ENCODE measurements at regions not wholly inside any gene's neighbourhood (a gene's known extent, or its start where the extent isn't known, plus 50 kb on each side); places are given as distances from the start of the nearest gene placed in this dataset.

DNA sequence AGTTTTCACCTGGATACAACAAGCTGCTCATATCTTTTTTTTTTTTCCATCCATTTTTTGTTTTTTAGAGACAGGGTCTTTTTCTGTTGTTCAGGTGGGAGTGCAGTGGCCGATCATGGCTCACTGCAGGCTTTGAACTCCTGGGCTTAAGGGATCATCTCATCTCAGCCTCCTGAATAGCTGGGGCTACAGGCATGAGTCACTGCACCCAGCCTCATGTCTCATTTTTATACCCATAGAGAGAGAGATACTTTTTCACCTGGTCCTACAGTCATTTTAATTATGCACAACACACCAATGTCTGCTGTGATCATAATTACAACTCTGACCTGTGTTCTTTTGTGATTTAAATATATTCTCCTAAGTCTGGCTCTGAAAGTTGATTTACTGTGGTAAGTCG lies 84.4 kb downstream of the KIF4B start:
- Histone ChIP-seq H3K4me3 (ENCODE audit: low read length) (no peak overlapping the region), H3K36me3 (ENCODE audit: control insufficient read depth, insufficient read depth, low read length) (no peaks in the 10 kb centered on the region), H3K4me1 (ENCODE audit: control insufficient read depth, insufficient read depth, low read length) (no peaks in the 10 kb centered on the region), H3K27me3 (ENCODE audit: control insufficient read depth, insufficient read depth, low read length, poor library complexity, severe bottlenecking) (no peaks in the 10 kb centered on the region), H3K9me3 (ENCODE audit: control insufficient read depth, low read length) (no peaks in the 10 kb centered on the region), H3K9ac (ENCODE audit: extremely low read depth, low read length, poor library complexity, severe bottlenecking) (no peak overlapping the region), H3K27ac (ENCODE audit: low read depth, low read length) (no peak overlapping the region)
- Mint-ChIP-seq H3K4me3 (no peak overlapping the region), H3K36me3 (ENCODE audit: low read depth) (no peaks in the 10 kb centered on the region), H3K4me1 (peaks cover 6% of the 10 kb centered on the region), H3K9me3 (no peaks in the 10 kb centered on the region), H3K27ac (no peak overlapping the region), H3K27me3 (ENCODE audit: insufficient read depth) (no peaks in the 10 kb centered on the region)
- DNase-seq: no peak
- 90 to 95% methylated on average over 2 of the region's 2 CpGs for WGBS, 2 experiments (ENCODE audit: insufficient coverage in 1 of 2, insufficient read length in 1 of 2)
- TF ChIP-seq, protein P1, sequence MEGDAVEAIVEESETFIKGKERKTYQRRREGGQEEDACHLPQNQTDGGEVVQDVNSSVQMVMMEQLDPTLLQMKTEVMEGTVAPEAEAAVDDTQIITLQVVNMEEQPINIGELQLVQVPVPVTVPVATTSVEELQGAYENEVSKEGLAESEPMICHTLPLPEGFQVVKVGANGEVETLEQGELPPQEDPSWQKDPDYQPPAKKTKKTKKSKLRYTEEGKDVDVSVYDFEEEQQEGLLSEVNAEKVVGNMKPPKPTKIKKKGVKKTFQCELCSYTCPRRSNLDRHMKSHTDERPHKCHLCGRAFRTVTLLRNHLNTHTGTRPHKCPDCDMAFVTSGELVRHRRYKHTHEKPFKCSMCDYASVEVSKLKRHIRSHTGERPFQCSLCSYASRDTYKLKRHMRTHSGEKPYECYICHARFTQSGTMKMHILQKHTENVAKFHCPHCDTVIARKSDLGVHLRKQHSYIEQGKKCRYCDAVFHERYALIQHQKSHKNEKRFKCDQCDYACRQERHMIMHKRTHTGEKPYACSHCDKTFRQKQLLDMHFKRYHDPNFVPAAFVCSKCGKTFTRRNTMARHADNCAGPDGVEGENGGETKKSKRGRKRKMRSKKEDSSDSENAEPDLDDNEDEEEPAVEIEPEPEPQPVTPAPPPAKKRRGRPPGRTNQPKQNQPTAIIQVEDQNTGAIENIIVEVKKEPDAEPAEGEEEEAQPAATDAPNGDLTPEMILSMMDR (conservative IDR thresholded peaks at IDR 0.05): no peak

DNA sequence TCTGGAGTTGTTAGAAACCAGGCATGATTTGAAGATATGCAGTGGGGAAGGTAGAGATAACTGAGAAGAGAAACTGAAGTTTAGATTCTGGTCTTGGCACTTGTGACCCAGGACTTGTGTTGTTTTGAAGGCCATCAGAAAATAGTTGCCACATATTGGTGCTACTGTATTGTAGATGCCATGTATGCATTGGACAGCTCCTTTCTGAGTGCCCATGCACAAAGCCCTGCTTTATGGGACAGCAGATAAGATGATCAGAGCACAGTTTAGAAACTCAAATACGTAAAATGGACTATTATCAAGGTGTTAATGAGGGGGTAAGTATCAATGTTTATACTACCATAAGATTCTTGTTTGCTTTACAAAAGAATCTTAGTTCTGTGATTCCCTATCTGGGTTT lies 84.9 kb downstream of the KIF4B start:
- peak; percentile 18 for DNase-seq
- no peak overlapping the region for H3K4me3 ChIP-seq (ENCODE audit: low read length)
- no peaks in the 10 kb centered on the region for H3K27me3 Mint-ChIP-seq (ENCODE audit: insufficient read depth)
- no peaks in the 10 kb centered on the region for H3K27me3 ChIP-seq (ENCODE audit: control insufficient read depth, insufficient read depth, low read length, poor library complexity, severe bottlenecking)
- no peaks in the 10 kb centered on the region for H3K36me3 ChIP-seq (ENCODE audit: control insufficient read depth, insufficient read depth, low read length)
- peaks cover 6% of the 10 kb centered on the region for H3K4me1 Mint-ChIP-seq
- WGBS, 2 experiments (ENCODE audit: insufficient coverage in 1 of 2, insufficient read length in 1 of 2): 60 to 100% methylated on average over 1 of the region's 1 CpG
- no peak overlapping the region for H3K27ac Mint-ChIP-seq
- H3K36me3 Mint-ChIP-seq (ENCODE audit: low read depth): no peaks in the 10 kb centered on the region
- no peak overlapping the region for H3K9ac ChIP-seq (ENCODE audit: extremely low read depth, low read length, poor library complexity, severe bottlenecking)
- H3K9me3 ChIP-seq (ENCODE audit: control insufficient read depth, low read length): no peaks in the 10 kb centered on the region
- no peak overlapping the region for H3K4me3 Mint-ChIP-seq
- no peaks in the 10 kb centered on the region for H3K9me3 Mint-ChIP-seq
- no peaks in the 10 kb centered on the region for H3K4me1 ChIP-seq (ENCODE audit: control insufficient read depth, insufficient read depth, low read length)
- no peak overlapping the region for H3K27ac ChIP-seq (ENCODE audit: low read depth, low read length)
- TF ChIP-seq, protein P1 (conservative IDR thresholded peaks at IDR 0.05): no peak

DNA sequence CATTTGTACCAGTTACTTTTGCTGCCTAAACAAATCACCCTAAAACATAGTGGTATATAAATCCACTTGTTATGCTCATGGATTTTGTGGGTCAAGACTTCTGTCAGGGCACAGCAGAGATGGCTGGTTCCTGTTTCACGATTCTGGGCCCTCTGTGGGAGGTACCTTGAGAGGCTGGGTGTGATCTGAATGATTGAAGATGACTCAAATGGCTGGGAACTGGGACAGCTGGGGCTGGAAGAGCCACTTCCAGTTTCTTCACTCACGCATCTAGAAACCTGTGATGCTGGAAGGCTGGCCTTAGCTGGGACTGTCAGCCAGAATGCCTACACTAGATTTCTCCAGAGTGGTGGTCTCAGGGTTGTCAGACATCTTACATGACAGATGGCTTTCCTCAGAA lies 88.1 kb downstream of the KIF4B start:
- 78 to 100% methylated on average over 1 to 2 of the region's 2 CpGs for WGBS, 2 experiments (ENCODE audit: insufficient coverage in 1 of 2, insufficient read length in 1 of 2)

More for the DNA sequence above, 88.1 kb downstream of the KIF4B start:
- Histone ChIP-seq H3K27me3 (ENCODE audit: control insufficient read depth, insufficient read depth, low read length, poor library complexity, severe bottlenecking) (no peaks in the 10 kb centered on the region), H3K9ac (ENCODE audit: extremely low read depth, low read length, poor library complexity, severe bottlenecking) (no peak overlapping the region), H3K4me3 (ENCODE audit: low read length) (no peak overlapping the region), H3K4me1 (ENCODE audit: control insufficient read depth, insufficient read depth, low read length) (no peaks in the 10 kb centered on the region), H3K36me3 (ENCODE audit: control insufficient read depth, insufficient read depth, low read length) (no peaks in the 10 kb centered on the region), H3K27ac (ENCODE audit: low read depth, low read length) (no peak overlapping the region), H3K9me3 (ENCODE audit: control insufficient read depth, low read length) (no peaks in the 10 kb centered on the region)
- no peaks in the 10 kb centered on the region for H3K36me3 Mint-ChIP-seq (ENCODE audit: low read depth)
- H3K27ac Mint-ChIP-seq: no peak overlapping the region
- peaks cover 6% of the 10 kb centered on the region for H3K4me1 Mint-ChIP-seq
- peaks cover 2% of the 10 kb centered on the region for H3K27me3 Mint-ChIP-seq (ENCODE audit: insufficient read depth)
- DNase-seq: no peak
- no peak overlapping the region for H3K4me3 Mint-ChIP-seq
- no peaks in the 10 kb centered on the region for H3K9me3 Mint-ChIP-seq
- TF ChIP-seq, protein P1 (conservative IDR thresholded peaks at IDR 0.05): no peak
